Kidney (tissue), 13 donors: ENCODE measurements at regions not wholly inside any gene's neighbourhood (a gene's known extent, or its start where the extent isn't known, plus 50 kb on each side); places are given as distances from the start of the nearest gene placed in this dataset.
A peak's percentile ranks its signal among the peaks of the same experiment; 100 is the strongest.

Experiments
- DNase-seq, 5 donors: peaks; one replicate each; pipeline ENCODE4 v3.0.0-alpha.2; 2013 to 2020
- FAIRE-seq: peaks from 2 replicates; lab custom pipeline; 2012; peaks lifted over from hg19 to GRCh38; lab: Jason Lieb, UNC
- H3K27ac ChIP-seq, 2 donors: one replicate each; pipeline ENCODE4 v1.7.0; 2013; ENCODE audit warnings: low read depth in 2 of 2, low read length in 2 of 2, inconsistent platforms in 1 of 2
- H3K27me3 ChIP-seq: one replicate; pipeline ENCODE4 v1.7.1; 2013; ENCODE audit warnings: low read length, inconsistent platforms; ENCODE audit not compliant: control insufficient read depth, insufficient read depth
- H3K36me3 ChIP-seq, 3 donors: one replicate each; pipeline versions ENCODE4 v1.7.0 to v1.7.1; 2013; ENCODE audit warnings: low read length in 3 of 3, control low read depth in 1 of 3, inconsistent platforms in 1 of 3; ENCODE audit not compliant: insufficient read depth in 3 of 3, control insufficient read depth in 2 of 3
- H3K4me1 ChIP-seq, 3 donors: one replicate each; pipeline versions ENCODE4 v1.7.0 to v1.7.1; 2013; ENCODE audit warnings: low read length in 3 of 3, inconsistent platforms in 1 of 3, low read depth in 1 of 3; ENCODE audit not compliant: control insufficient read depth in 2 of 3, insufficient read depth in 2 of 3
- H3K4me3 ChIP-seq, 3 donors: one replicate each; pipeline versions ENCODE4 v1.7.0 to v1.8.1; 2013; ENCODE audit warnings: low read length in 3 of 3, control low read depth in 1 of 3, inconsistent platforms in 1 of 3
- H3K9ac ChIP-seq, 3 donors: one replicate each; pipeline versions ENCODE4 v1.7.0 to v1.7.1; 2013; ENCODE audit warnings: low read length in 3 of 3, control low read depth in 1 of 3, inconsistent platforms in 1 of 3
- H3K9me3 ChIP-seq, 3 donors: one replicate each; pipeline versions ENCODE4 v1.7.0 to v1.7.1; 2013; ENCODE audit warnings: low read length in 3 of 3, control low read depth in 1 of 3, inconsistent platforms in 1 of 3; ENCODE audit not compliant: control insufficient read depth in 2 of 3, insufficient read depth in 1 of 3
- CTCF ChIP-seq: IDR thresholded peaks from 3 replicates; pipeline ENCODE4 v1.5.1; 2012; ENCODE audit warnings: mild to moderate bottlenecking, moderate library complexity, borderline replicate concordance; ENCODE audit not compliant: insufficient read depth; ENCODE audit errors: extremely low read depth
- intact Hi-C: fragments of 100-400 bp; cut with DNase I; formaldehyde crosslinking; loops from one replicate; pipeline ENCODE4 v1.11.1; 2022
- donor health status: control.
- donor health status: control.
- donor health status: control.
- donor health status: control.
- donor health status: control.
- donor health status: DM: yes; HTN: yes; CAD: no.
- donor health status: Normal renal cell carcinoma (clear cell type).

DNA sequence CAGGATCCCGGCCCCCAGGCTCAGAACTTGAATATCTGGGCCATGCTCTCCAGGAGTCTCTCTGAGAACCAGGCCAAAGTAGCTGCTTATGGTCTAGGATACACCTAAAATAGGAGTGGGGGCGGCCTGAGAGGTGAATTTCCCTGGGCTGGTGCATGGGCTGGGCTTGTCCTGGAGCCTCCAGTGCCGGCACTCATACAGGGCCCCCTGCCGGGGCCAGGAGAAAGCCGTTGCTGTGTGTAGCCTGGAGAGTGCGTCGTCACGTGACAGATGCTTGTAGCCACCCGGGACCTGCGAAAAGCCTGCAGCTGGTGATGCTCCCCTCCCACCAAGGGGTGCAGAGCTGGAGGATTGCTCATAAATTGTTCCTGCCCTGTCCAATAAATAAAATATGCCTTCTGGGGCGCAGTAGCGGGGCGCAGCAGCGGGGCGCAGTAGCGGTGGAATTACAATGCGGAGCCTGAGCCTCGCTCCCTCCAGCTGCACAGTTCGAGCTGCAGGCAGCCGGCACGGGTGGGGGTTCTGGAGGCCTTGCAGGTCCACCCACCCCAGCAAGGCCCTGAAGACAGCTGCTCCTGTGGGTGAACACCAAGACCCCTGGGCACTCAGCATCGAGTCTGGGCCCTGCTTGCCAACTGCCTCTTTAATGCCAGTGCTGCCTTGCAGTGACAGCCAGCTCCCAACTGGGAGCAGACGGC lies 289.9 kb downstream of the NDUFA10 start:
- Histone ChIP-seq H3K4me1 (no peaks in the 10 kb centered on the region), H3K36me3 (no peaks in the 10 kb centered on the region), H3K9ac (no peak overlapping the region), H3K4me3 (no peak overlapping the region), H3K27me3 (no peaks in the 10 kb centered on the region), H3K9me3 (no peaks in the 10 kb centered on the region), H3K27ac (no peak overlapping the region)
- FAIRE-seq: no peak
- TF ChIP-seq CTCF: no peak
- intact Hi-C loops: no loop called here
- DNase-seq: peak in 4 of 5 donors; percentile 56 to 80 (median 70)

GRCh38 chr2:239734436-239735005 lies 290.6 kb downstream of the NDUFA10 start:
- Histone ChIP-seq H3K27me3 (no peaks in the 10 kb centered on the region), H3K4me1 (no peaks in the 10 kb centered on the region), H3K9ac (no peak overlapping the region), H3K36me3 (no peaks in the 10 kb centered on the region), H3K4me3 (no peak overlapping the region), H3K27ac (no peak overlapping the region), H3K9me3 (no peaks in the 10 kb centered on the region)
- FAIRE-seq (no peak), DNase-seq (peak in 1 of 5 donors; percentile 38)
- intact Hi-C loops: no loop called here
- TF ChIP-seq CTCF: no peak

DNA sequence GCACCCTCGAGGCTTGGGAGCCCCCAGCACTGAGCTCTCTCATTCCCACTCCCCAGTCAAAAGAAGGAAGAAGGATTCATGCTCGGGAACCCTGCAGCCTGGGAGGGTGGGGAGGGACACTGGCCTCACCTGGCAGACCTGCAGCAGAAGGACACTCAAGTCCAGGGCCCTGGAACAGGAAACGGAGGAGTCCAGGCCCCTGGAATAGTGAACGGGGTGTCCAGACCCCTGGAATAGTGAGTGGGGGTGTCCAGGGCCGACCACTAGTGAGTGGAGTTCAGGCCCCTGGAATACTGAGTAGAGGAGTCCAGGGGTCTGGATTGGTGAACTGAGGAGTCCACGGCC lies 292.5 kb downstream of the NDUFA10 start:
- H3K4me3 ChIP-seq: no peak overlapping the region
- H3K4me1 ChIP-seq: no peaks in the 10 kb centered on the region
- H3K9ac ChIP-seq: no peak overlapping the region
- FAIRE-seq: no peak
- H3K9me3 ChIP-seq: no peaks in the 10 kb centered on the region
- intact Hi-C loops: no loop called here
- no peak for TF ChIP-seq CTCF
- peak in 1 of 5 donors; percentile 12 for DNase-seq
- H3K36me3 ChIP-seq: no peaks in the 10 kb centered on the region
- no peaks in the 10 kb centered on the region for H3K27me3 ChIP-seq
- H3K27ac ChIP-seq: no peak overlapping the region
